MCF 10A (cell line): ENCODE measurements at regions not wholly inside any gene's neighbourhood (a gene's known extent, or its start where the extent isn't known, plus 50 kb on each side); places are given as distances from the start of the nearest gene placed in this dataset.

Source experiments
- BruUV-seq: library from RNA; stranded (reverse); fragments of 400-500 nt; replicated peaks from 2 replicates; lab custom pipeline; 2021; lab: Mats Ljungman, UMichigan
- CTCF ChIA-PET: fragments of 300-600 bp; sonication (Branson Sonifier 250); formaldehyde crosslinking; extraction: SDS; loops from one replicate; lab custom pipeline; 2021; ENCODE audit warnings: antibody characterized with exemption, inconsistent platforms; lab: Yijun Ruan, JAX
- POLR2A ChIA-PET: fragments of 300-600, 350-650 bp; sonication (Branson Sonifier 250); formaldehyde crosslinking; extraction: SDS; loops from one replicate; lab custom pipeline; 2020; ENCODE audit warnings: antibody characterized with exemption, inconsistent platforms; lab: Yijun Ruan, JAX
- DNase-seq: peaks from one replicate; pipeline ENCODE4 v3.0.0-alpha.2; 2018; ENCODE audit not compliant: unreplicated experiment
- H3K27ac Mint-ChIP-seq: one replicate; pipeline ENCODE4 v1.8.0; 2022; ENCODE audit warnings: mild to moderate bottlenecking, low read depth, mixed read lengths; ENCODE audit not compliant: unreplicated experiment
- H3K27me3 Mint-ChIP-seq: one replicate; pipeline ENCODE4 v1.8.0; 2022; ENCODE audit warnings: mixed read lengths; ENCODE audit not compliant: insufficient read depth, unreplicated experiment
- H3K36me3 Mint-ChIP-seq: one replicate; pipeline ENCODE4 v1.8.0; 2022; ENCODE audit warnings: mild to moderate bottlenecking, moderate library complexity, mixed read lengths; ENCODE audit not compliant: insufficient read depth, unreplicated experiment
- H3K4me1 Mint-ChIP-seq: one replicate; pipeline ENCODE4 v1.8.0; 2022; ENCODE audit warnings: mixed read lengths; ENCODE audit not compliant: insufficient read depth, unreplicated experiment
- H3K4me3 Mint-ChIP-seq: one replicate; pipeline ENCODE4 v1.8.0; 2022; ENCODE audit warnings: mild to moderate bottlenecking, moderate library complexity, mixed read lengths; ENCODE audit not compliant: unreplicated experiment
- H3K9me3 Mint-ChIP-seq: one replicate; pipeline ENCODE4 v1.8.0; 2022; ENCODE audit warnings: mixed read lengths; ENCODE audit not compliant: unreplicated experiment
- CTCF ChIP-seq: fragments of 200-600 bp; IDR thresholded peaks from one replicate; pipeline ENCODE4 v1.8.0; 2022; ENCODE audit warnings: antibody characterized with exemption, mild to moderate bottlenecking; ENCODE audit not compliant: unreplicated experiment
- intact Hi-C: fragments of 100-400 bp; cut with micrococcal nuclease; formaldehyde crosslinking; loops from 2 replicates; pipeline ENCODE4 v1.14.1; 2022

GRCh38 chr6:143609501-143609900 lies 68.3 kb upstream of the PHACTR2 start:
- TF ChIP-seq CTCF: no peak
- no TSS peak for BruUV-seq

GRCh38 chr6:143608906-143609305 lies 68.9 kb upstream of the PHACTR2 start:
- TF ChIP-seq CTCF: no peak
- Mint-ChIP-seq H3K9me3 (no peaks in the 10 kb centered on the region), H3K27ac (no peak overlapping the region), H3K4me1 (no peaks in the 10 kb centered on the region), H3K36me3 (no peaks in the 10 kb centered on the region), H3K4me3 (no peak overlapping the region), H3K27me3 (no peaks in the 10 kb centered on the region)
- ChIA-PET POLR2A (interaction anchor here (1.4 kb wide), 1 partner anchor 14 kb away, joined by 4 read pairs; no protein-coding TSS in a partner anchor), CTCF (interaction anchor here (1.5 kb wide), 1 partner anchor 9 kb away, joined by 4 read pairs; no protein-coding TSS in a partner anchor)
- DNase-seq: no peak
- no TSS peak for BruUV-seq
- intact Hi-C loops: no loop called here

More at GRCh38 chr6:143609501-143609900, 68.3 kb upstream of the PHACTR2 start:
- H3K4me3 Mint-ChIP-seq: no peak overlapping the region
- no peaks in the 10 kb centered on the region for H3K27me3 Mint-ChIP-seq
- DNase-seq: no peak
- no peaks in the 10 kb centered on the region for H3K4me1 Mint-ChIP-seq
- intact Hi-C loops: no loop called here
- no peaks in the 10 kb centered on the region for H3K9me3 Mint-ChIP-seq
- H3K36me3 Mint-ChIP-seq: no peaks in the 10 kb centered on the region
- CTCF ChIA-PET: interaction anchor here (1.5 kb wide), 1 partner anchor 10 kb away, joined by 4 read pairs; no protein-coding TSS in a partner anchor
- POLR2A ChIA-PET: interaction anchor here (0.5 to 1.4 kb wide), 3 partner anchors 14 to 142 kb away, joined by 3 to 5 read pairs (median 4); no protein-coding TSS in a partner anchor
- H3K27ac Mint-ChIP-seq: no peak overlapping the region

DNA sequence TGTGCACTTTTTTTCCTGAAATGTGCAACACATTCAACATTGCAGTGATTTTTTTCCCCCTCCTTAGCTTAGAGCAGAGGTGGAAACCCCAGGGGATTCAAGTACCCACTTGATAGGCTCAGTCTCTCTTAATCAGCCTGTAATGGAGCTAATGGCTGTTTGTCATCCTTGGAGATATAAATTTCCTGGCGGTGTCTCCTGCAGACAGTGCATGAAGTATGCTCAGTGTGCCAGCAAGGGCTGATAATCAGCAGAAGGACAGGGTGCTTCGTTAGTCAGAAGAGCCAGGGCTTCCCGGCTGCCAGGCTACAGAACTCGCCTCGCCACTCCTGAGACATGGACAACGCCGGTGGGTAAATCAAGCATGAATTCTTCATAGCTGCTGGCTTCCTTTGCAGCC lies 69.8 kb upstream of the PHACTR2 start:
- Mint-ChIP-seq H3K27me3 (no peaks in the 10 kb centered on the region), H3K27ac (no peak overlapping the region), H3K9me3 (no peaks in the 10 kb centered on the region), H3K4me3 (no peak overlapping the region), H3K4me1 (no peaks in the 10 kb centered on the region), H3K36me3 (no peaks in the 10 kb centered on the region)
- POLR2A ChIA-PET: interaction anchor here (0.6 kb wide), 1 partner anchor 254 kb away, joined by 3 read pairs; no protein-coding TSS in a partner anchor
- BruUV-seq: no TSS peak
- TF ChIP-seq CTCF: no peak
- intact Hi-C loops: no loop called here
- no peak for DNase-seq
- CTCF ChIA-PET: interaction anchor here (0.6 to 1.5 kb wide), 2 partner anchors 8 to 32 kb away, joined by 3 to 4 read pairs; no protein-coding TSS in a partner anchor

- DNase-seq: no peak
- Mint-ChIP-seq H3K27me3 (no peaks in the 10 kb centered on the region), H3K27ac (no peak overlapping the region), H3K36me3 (no peaks in the 10 kb centered on the region), H3K4me1 (no peaks in the 10 kb centered on the region), H3K4me3 (no peak overlapping the region), H3K9me3 (no peaks in the 10 kb centered on the region)
- no TSS peak for BruUV-seq
- intact Hi-C loops: no loop called here
- TF ChIP-seq CTCF: no peak
- CTCF ChIA-PET: interaction anchor here (0.6 kb wide), 1 partner anchor 24 kb away, joined by 4 read pairs; no protein-coding TSS in a partner anchor
- POLR2A ChIA-PET: no interaction called here
Observed at GRCh38 chr6:143607168-143607567, 70.6 kb upstream of the PHACTR2 start.
